Effector CD8-positive, alpha-beta T cell (primary cell): ENCODE measurements at regions not wholly inside any gene's neighbourhood (a gene's known extent, or its start where the extent isn't known, plus 50 kb on each side); places are given as distances from the start of the nearest gene placed in this dataset.
"Not testable (repeated sequence)": the region's sequence is repeated elsewhere in the genome, so short reads cannot be mapped to it uniquely, and the experiment has no call there.

ENCODE experiments used
- DNase-seq: peaks from one replicate; lab custom pipeline; 2025; lab: John Stamatoyannopoulos, UW

- DNase-seq = no peak
These were observed 252.2 kb upstream of the PLPP4 start for GRCh38 chr10:120204877-120205276.

DNA sequence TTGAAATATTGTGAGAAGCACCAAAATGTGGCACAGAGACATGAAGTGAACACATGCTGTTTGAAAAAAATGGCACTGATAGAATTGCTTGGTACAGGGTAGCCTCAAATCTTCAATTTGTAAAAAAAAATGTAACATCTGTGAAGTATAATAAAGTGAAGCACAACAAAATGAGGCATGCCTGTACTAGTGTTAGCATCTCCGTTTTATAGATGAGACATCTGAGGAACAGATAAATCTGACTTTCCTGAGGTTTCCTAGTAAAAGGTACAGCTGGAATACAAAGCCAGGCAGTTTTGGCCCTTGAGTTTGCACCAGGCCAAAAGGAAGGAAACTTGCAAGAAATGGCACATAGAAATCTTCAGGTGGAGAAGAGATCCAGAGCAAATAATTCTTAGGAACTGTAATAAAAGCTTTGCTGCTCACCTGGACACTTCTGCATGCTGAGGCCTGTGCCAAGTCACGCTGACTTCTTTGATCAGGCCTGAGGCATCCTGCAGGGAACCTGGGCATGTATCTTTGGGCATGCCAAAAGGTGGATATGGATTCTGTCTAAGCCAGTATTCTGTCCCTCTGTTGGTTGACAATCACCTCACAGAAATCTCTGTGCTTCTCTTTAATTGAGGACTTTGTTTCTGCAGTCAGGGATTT lies 251.5 kb upstream of the PLPP4 start:
- no peak for DNase-seq

DNA sequence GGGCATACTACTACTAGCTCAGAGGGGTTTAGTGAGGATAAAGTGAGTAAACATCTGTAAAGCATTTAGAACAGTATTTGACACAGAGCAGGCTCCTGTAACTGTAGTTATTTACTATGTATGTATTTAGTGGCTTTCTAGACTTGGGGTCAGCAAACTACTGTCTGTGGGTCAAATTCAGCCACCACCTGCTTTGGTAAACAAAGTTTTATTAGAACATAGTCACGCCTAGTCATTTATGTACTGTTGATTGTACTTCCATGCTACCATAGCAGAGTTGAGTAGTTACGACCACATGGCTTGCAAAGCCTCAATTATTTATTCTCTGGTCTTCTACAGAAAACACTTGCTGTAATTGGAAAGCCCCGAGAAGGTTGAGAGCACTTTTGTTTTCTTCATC lies 248.5 kb upstream of the PLPP4 start:
- DNase-seq = no peak

GRCh38 chr10:120209124-120209762 lies 247.8 kb upstream of the PLPP4 start:
- no peak for DNase-seq

- DNase-seq = no peak
These were observed 244.8 kb upstream of the PLPP4 start for GRCh38 chr10:120212275-120212674.

GRCh38 chr10:120213283-120213682 lies 243.7 kb upstream of the PLPP4 start:
- DNase-seq = not testable (repeated sequence)

DNA sequence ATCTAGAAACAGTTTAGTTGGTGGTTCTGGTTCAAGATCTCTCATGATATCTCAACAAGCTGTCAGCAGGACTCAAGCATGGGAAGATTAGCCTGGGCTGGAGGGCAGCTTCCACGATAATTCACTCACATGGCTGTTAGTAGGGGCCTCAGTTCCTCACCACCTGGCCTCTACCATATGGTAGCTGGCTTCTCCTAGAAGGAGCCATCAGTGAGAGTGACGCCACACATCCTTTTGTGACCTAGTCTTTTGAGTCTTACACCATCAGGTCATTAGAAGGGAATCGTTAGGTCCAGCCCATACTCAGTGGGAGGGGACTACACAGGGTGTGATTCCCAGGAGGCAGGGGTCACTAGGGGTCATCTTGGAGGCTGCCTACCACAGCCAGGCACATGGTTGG lies 239.3 kb upstream of the PLPP4 start:
- DNase-seq = no peak

GRCh38 chr10:120221873-120222485 lies 235.0 kb upstream of the PLPP4 start:
- DNase-seq = no peak

DNA sequence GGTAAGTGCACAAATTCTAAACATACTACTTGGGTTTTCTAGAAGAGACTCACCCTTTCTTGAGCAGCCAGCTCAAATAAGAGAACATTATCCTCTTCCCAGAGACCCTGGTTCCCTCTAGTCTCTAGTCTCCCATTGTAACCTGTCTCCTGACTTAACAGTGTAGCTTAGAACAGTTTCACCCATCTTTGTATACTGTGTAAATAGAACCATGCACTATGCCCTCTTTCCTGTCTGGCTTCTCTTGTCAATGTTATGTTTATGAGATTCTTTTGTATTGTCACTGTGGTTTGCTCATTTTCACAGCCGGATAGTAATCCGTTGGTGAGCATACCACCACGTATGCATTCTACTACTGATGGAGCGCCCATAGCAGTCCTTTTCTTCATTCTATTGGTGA lies 227.4 kb upstream of the PLPP4 start:
- no peak for DNase-seq

DNA sequence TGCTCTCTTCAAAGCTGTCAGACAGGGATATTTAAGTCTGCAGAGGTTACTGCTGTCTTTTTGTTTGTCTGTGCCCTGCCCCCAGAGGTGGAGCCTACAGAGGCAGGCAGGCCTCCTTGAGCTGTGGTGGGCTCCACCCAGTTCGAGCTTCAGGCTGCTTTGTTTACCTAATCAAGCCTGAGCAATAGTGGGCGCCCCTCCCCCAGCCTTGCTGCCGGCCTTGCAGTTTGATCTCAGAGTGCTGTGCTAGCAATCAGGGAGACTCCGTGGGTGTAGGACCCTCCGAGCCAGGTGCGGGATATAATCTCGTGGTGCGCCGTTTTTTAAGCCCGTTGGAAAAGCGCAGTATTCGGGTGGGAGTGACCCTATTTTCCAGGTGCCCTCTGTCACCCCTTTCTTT lies 217.3 kb upstream of the PLPP4 start:
- not testable (repeated sequence) for DNase-seq

GRCh38 chr10:120251821-120252442 lies 205.1 kb upstream of the PLPP4 start:
- no peak for DNase-seq

- DNase-seq = no peak
These were observed 203.9 kb upstream of the PLPP4 start for GRCh38 chr10:120253131-120253530.

DNA sequence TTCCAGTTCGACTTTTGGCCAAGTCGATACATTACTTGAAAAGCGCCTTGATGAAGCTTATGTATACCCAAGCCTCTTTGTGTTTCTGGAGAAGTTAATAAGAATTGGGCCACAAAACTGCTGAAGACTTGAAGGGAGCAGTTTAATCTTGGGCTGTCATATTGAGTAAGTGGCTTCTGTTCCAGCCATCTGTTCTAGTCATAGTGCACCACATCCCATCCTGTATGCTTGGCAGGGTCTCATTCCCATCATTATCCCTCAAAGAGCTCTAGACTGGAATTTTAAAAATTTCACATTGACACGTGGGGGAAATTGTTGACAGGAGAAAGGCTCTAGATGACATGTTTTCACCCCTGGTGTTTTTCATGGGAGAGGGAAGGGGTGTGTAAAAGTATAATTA lies 196.6 kb upstream of the PLPP4 start:
- no peak for DNase-seq

- no peak for DNase-seq
These were observed 194.0 kb upstream of the PLPP4 start for GRCh38 chr10:120262857-120263547.

- no peak for DNase-seq
These were observed 191.0 kb upstream of the PLPP4 start for GRCh38 chr10:120266022-120266421.

- no peak for DNase-seq
These were observed 186.1 kb upstream of the PLPP4 start for GRCh38 chr10:120270906-120271305.

DNA sequence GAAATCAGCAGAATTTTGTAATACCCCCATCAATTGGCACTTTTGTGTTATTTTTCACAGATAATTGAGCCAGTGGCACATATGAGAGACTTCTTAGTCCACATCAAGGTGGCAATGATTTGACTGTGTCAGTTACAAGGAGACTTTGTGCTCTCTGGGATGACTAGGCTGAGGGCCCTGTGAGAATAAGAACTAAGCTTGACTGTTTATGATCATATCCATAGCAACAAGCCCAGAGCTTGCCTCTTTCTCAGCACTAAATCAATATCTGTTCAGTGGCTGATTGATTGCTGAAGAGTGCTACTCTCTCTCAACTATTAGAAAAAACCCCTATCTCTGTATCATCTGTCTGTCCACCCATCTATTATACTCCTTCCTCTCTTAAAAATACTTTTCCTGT lies 185.3 kb upstream of the PLPP4 start:
- no peak for DNase-seq

DNA sequence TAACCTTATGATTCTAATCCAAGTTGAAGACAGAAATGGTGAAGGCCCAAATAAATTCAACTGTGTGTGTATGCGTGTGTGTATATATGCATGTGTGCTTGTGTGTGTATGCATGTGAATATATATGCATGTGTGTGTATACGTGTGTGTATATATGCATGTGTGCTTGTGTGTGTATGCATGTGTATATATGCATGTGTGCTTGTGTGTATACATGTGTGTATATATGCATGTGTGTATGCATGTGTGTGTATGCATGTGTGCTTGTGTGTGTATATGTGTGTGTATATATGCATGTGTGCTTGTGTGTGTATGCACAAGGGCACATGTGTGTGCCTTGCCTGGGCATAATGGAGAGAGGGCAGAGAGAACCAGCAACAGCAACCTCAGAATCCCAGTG lies 184.7 kb upstream of the PLPP4 start:
- no peak for DNase-seq

DNA sequence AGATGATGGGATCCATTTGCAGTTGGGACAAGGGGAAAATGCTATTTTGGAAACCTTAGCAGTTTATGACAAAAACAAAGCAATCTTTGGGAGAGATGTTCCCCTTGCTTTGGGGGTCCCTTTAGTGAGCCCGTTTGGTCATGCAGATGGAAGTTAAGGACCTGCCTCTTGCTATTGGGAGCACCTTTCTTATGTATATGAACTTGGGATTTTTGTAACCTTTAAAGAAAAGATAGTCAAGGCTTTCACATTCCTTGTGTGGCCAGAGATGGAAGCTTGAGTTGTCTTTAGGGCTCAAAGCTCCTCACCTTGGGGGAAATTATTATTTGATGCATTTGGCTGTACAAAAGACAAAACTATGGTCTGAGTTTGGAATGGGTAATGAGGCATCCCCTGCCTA lies 179.0 kb upstream of the PLPP4 start:
- DNase-seq = no peak

DNA sequence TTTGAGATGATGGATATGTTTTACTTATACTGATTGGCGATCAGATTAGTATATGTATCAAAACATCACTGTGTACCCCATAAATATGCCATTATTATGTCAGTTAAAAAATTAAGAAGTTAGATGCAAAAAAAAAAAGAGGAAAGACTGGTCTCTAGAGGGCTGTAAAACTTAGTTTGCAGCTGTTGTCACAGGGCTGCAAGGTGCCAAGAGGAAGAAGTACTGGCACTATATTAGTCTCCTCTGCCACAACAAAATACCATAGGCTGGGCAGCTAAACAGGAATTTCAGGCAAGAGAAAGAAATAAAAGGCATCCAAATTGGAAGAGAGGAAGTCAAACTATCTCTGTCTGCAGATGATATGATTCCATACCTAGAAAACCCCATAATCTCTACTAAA lies 177.8 kb upstream of the PLPP4 start:
- DNase-seq = no peak

- no peak for DNase-seq
These were observed 174.6 kb upstream of the PLPP4 start for GRCh38 chr10:120282421-120282820.

- no peak for DNase-seq
These were observed 174.1 kb upstream of the PLPP4 start for GRCh38 chr10:120282846-120283492.
